T1000 (cell line): ENCODE measurements at regions not wholly inside any gene's neighbourhood (a gene's known extent, or its start where the extent isn't known, plus 50 kb on each side); places are given as distances from the start of the nearest gene placed in this dataset.
"Not testable (repeated sequence)": the region's sequence is repeated elsewhere in the genome, so short reads cannot be mapped to it uniquely, and the experiment has no call there.

Experiments used
- DNase-seq: peaks from one replicate; lab custom pipeline; 2025; ENCODE audit warnings: mixed read lengths; lab: John Stamatoyannopoulos, UW

GRCh38 chr6:94698773-94699172 lies 878.6 kb upstream of the MANEA start:
- DNase-seq = no peak

- DNase-seq = not testable (repeated sequence)
These were observed 890.1 kb upstream of the MANEA start for GRCh38 chr6:94687255-94687654.

GRCh38 chr6:94683409-94683808 lies 893.9 kb upstream of the MANEA start:
- DNase-seq = no peak

GRCh38 chr6:94680669-94681212 lies 896.6 kb upstream of the MANEA start:
- no peak for DNase-seq

GRCh38 chr6:94673251-94673650 lies 904.1 kb upstream of the MANEA start:
- DNase-seq = no peak

- DNase-seq = no peak
These were observed 907.3 kb upstream of the MANEA start for GRCh38 chr6:94670017-94670416.

- DNase-seq = no peak
These were observed 908.5 kb upstream of the MANEA start for GRCh38 chr6:94668876-94669275.

GRCh38 chr6:94658929-94659328 lies 918.4 kb upstream of the MANEA start:
- DNase-seq = no peak

- no peak for DNase-seq
These were observed 926.1 kb upstream of the MANEA start for GRCh38 chr6:94651239-94651638.

GRCh38 chr6:94645191-94645590 lies 932.1 kb upstream of the MANEA start:
- no peak for DNase-seq

GRCh38 chr6:94639564-94639963 lies 937.8 kb upstream of the MANEA start:
- no peak for DNase-seq

- DNase-seq = no peak
These were observed 940.5 kb upstream of the MANEA start for GRCh38 chr6:94636780-94637385.

- DNase-seq = no peak
These were observed 953.7 kb upstream of the MANEA start for GRCh38 chr6:94623586-94623985.

GRCh38 chr6:94622783-94623182 lies 954.6 kb upstream of the MANEA start:
- DNase-seq = no peak

- no peak for DNase-seq
These were observed 976.7 kb upstream of the MANEA start for GRCh38 chr6:94600636-94601035.

- DNase-seq = no peak
These were observed 979.8 kb upstream of the MANEA start for GRCh38 chr6:94597487-94597886.

GRCh38 chr6:94590416-94590815 lies 986.9 kb upstream of the MANEA start:
- DNase-seq = no peak

- DNase-seq = no peak
These were observed 989.0 kb upstream of the MANEA start for GRCh38 chr6:94588301-94588700.

GRCh38 chr6:94584211-94584610 lies 993.1 kb upstream of the MANEA start:
- no peak for DNase-seq

- no peak for DNase-seq
These were observed 1006.8 kb upstream of the MANEA start for GRCh38 chr6:94570581-94570980.

- no peak for DNase-seq
These were observed 1014.5 kb upstream of the MANEA start for GRCh38 chr6:94562846-94563245.

- no peak for DNase-seq
These were observed 1017.4 kb upstream of the MANEA start for GRCh38 chr6:94559829-94560537.

- DNase-seq = not testable (repeated sequence)
These were observed 1020.1 kb upstream of the MANEA start for GRCh38 chr6:94557207-94557606.

GRCh38 chr6:94548201-94548600 lies 1029.1 kb upstream of the MANEA start:
- DNase-seq = no peak
